Activated CD4-positive, alpha-beta T cell treated with anti-CD3 and anti-CD28 coated beads, Interleukin-10, Interleukin-2, amounts not matched to agents 100 ng/mL and 50 ng/mL, durations not matched to agents 16 hours and 8 hours (primary cell): ENCODE measurements at regions not wholly inside any gene's neighbourhood (a gene's known extent, or its start where the extent isn't known, plus 50 kb on each side); places are given as distances from the start of the nearest gene placed in this dataset.

Experiments used
- DNase-seq: peaks from one replicate; pipeline ENCODE4 v3.0.0-alpha.2; 2020

- DNase-seq: no peak
Measured at GRCh38 chr12:93183940-93184671, 193.6 kb upstream of the NUDT4 start.

DNA sequence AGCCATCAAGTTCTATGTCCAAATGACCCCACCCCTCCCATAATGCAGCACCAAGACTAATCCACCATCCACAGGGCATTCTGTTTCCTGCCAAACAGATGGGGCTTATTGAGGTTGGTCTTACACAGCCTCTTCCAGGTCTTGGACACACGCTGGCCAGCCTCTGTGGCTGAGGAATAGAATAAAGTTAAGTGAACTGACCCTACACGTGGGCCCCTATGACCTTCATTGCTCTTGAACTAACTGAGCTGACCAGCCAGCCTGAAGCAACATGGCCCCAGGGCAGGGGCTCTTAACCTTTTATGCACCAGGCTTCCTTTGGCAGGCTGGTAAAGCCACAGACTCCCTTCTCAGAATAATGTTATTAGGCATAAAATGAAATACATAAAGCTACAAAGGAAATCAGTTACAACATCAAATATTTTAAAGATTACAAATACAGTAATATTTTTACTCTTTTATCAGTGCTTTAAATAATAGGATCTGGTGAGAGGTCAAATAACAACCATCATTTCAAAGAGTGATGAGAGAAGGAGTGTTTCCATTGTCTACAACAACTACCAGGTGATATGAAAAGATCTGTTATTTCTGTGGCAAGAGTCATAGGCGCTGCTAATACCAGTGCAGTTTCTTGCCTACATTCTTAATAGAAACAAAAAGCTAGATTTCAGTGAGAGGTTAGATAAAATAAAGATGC is 192.9 kb upstream of the NUDT4 start:
- DNase-seq: no peak

- no peak for DNase-seq
Measured at GRCh38 chr12:93185369-93185741, 192.4 kb upstream of the NUDT4 start.

DNA sequence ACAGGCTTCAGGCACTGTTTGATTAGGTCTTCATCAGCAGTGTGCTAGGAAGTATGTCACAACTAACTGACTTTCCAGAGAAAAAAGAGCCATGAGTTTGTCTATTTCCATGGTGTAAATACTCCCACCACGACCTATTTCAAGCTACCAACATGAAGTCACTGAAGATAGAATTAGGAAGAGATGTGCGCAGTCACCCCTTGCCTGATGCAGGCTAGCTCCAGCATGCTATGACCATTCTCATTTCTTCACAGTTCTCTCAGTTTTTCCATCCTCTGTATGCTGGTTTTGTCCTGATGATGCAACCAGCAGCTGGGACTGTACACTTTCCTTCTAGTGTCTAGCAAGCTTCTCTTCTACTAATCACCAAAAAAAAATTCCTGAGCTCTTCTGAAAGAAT is 191.6 kb upstream of the NUDT4 start:
- no peak for DNase-seq

DNA sequence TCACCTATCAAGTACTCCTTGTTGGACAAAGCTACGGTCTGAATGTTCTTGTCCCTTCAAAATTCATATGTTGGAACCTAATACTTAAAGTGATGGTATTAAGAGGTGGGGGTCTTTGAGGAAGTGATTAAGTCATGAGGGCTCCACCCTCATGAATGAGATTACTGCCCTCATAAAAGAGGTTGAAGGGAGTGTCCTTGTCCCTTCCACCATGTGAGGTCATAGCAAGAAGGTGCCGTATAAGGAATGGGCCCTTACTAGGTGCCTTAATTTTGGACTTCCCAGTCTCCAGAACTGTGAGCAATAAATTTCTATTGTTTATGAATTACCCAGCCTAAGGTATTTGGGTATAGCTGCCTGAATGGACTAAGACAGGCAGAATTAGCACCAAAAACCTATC is 191.1 kb upstream of the NUDT4 start:
- no peak for DNase-seq

DNA sequence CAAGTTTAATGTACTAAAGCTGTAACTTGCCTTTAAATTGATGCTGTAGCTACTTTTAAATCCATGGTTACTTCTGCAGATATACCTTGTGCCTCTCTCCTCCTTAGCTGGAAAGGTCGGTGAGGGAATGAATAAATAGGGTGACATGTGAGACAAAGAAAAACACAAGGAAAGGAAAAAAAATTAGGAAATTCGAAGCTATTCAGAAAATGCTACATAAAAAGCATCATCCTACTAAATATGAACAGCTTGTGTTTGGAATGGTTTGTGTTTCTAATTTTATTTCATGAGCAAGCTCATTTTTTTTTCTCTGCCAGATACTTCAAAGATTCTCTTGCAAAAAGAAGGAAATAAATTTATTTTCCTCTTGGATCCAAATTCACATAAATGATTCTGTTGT is 186.3 kb upstream of the NUDT4 start:
- DNase-seq: no peak

- DNase-seq: no peak
Measured at GRCh38 chr12:93191956-93192355, 185.8 kb upstream of the NUDT4 start.

- DNase-seq: no peak
Measured at GRCh38 chr12:93192878-93193277, 184.8 kb upstream of the NUDT4 start.

- no peak for DNase-seq
Measured at GRCh38 chr12:93195511-93195910, 182.2 kb upstream of the NUDT4 start.

GRCh38 chr12:93197067-93197593 is 180.6 kb upstream of the NUDT4 start:
- no peak for DNase-seq

DNA sequence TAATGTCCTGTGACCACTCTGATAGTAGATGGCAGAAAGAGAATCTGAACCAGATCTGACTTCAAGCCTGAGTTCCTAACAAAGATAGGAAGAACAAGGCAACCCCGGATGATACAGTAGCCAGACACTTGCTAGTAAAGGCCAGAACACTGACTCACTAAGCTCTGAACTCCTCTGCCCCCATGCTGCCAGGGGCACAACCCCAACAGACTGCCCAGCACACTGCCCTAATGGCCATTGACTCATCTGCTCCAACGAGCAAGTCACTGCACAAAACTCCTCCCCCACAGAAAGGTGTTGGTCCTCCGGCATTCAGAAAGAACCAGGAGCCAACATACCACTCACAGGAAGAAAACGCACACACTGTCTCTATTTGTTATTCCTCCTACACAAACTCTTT is 179.6 kb upstream of the NUDT4 start:
- no peak for DNase-seq

- no peak for DNase-seq
Measured at GRCh38 chr12:93199831-93200236, 177.9 kb upstream of the NUDT4 start.

DNA sequence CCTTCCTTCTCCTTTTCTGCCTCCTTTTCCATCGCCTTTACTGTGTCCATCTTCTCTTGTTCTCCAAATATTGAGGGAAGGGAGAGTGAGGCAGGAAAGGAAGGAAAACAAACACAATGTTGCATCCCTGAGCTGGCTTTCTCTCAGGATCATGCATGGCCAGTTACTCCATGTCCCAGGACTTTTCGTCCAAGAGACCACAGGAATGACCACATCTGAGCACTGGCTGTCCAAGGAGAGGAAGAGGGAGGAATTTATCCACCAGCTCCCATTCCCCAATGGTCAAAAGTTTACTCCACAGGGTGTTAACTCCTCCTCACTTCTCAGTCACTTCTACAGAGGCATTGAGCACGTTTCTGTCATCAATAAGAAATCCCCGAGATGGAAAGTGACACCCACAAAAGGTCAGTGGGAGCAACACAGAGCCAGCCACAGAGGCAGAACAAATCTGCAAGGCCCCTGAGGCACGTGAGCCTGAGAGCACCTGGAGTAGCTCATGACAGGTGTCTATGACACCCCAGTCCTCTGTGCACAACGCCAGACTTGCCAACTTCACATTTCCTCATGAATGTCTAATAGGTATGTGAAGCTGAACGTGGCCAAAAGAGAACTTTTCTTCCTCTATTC is 177.3 kb upstream of the NUDT4 start:
- no peak for DNase-seq

GRCh38 chr12:93201990-93202389 is 175.7 kb upstream of the NUDT4 start:
- no peak for DNase-seq

DNA sequence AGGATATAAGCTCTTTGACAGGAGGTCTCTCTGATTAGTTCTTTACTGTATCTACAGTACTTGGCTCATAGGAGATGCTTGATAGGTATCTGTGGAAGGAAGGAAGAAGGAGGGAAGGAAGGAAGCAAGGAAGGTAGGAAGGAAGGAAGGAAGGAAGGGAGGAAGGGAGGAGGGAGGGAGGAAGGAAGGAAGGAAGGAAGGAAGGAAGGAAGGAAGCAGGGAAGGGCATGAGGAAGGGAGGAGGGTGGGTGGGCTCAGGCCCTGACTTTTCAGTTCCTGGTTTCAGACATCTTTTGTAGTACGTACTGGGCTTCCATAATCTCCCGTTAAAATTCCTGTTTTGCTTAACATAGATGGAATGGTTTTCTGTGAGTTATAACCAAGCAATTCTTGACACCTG is 175.0 kb upstream of the NUDT4 start:
- no peak for DNase-seq

GRCh38 chr12:93203361-93203760 is 174.4 kb upstream of the NUDT4 start:
- DNase-seq: no peak

DNA sequence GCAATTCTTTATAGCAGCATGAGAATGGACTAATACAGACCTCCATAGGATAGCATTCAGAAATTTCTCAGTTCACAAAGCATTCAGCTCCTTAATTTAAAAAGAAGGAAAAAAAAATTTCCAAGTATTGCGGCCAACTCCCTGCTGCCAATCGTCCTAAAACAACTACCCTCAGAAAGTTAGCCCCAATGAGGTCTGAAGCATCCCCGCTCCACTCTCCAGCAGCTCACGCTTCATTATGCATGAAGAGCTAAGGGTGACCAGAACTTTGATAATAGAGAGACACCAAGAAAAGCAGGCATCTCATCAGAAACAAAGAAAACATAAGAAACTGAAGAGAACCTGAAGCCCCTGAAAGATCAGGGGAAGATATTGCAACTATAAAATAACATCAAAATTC is 172.8 kb upstream of the NUDT4 start:
- no peak for DNase-seq

- DNase-seq: no peak
Measured at GRCh38 chr12:93205361-93205760, 172.4 kb upstream of the NUDT4 start.

- no peak for DNase-seq
Measured at GRCh38 chr12:93208011-93208410, 169.7 kb upstream of the NUDT4 start.

GRCh38 chr12:93214523-93215289 is 163.0 kb upstream of the NUDT4 start:
- DNase-seq: no peak

DNA sequence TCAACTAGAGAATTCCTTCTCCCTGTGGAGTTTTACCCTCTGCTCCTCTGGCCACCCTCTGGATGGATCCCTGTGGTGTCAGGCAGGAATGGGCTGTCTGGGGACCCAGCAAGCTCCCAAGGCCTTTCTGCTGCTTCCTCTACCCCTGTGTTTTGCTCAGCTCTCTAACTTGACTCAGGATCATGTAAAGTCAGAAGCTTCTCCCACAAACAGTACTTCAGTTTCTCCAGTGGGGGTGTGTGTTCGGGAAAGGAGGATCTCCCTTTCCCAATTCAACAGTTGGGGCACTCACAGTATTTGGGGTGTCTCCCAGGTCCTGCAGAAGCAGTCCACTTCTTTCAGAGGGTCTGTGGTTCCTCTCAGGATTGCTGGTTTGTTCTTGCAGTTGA is 162.4 kb upstream of the NUDT4 start:
- no peak for DNase-seq

DNA sequence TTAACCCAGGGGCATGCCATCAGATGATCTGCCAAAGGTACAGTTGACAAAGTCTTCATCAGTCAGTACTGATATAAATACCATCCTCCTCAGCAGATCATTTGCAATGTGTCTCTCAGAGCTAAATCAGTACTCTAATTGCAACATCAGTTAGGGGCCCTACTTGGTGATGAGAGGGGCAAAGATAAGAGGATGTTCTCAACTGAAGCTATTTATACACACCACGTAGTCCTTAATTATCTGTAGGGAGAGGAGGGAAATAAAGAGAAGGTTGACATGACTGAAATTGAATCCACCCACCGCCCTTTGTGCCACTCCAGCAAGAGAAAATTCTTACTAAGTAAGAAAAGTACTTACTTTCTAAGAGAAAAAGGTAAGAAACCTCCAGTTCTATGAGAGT is 157.8 kb upstream of the NUDT4 start:
- DNase-seq: no peak

DNA sequence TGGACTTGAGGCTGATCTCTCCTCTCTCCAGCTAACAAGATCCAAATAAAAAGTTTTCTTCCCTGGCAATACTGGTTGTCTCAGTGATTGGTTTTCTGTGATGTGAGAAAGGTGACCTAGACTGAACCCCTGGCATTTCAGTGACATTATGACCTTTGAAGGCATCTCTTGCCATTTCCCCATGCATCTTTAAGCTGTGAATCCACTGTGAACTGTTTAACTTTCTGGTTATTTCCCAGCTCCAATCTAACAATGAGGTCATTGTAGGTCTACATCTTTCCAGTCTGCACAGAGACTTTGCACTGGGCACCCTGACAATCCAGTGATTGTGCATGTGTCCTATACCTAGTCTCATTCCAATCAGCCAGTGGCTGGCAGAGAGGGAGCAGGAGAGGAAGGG is 155.9 kb upstream of the NUDT4 start:
- DNase-seq: no peak
